Endodermal cell (in vitro differentiated cells): ENCODE measurements at regions not wholly inside any gene's neighbourhood (a gene's known extent, or its start where the extent isn't known, plus 50 kb on each side); places are given as distances from the start of the nearest gene placed in this dataset.

Source experiments
- DNase-seq: peaks from one replicate; pipeline ENCODE4 v3.0.0-alpha.2; 2017
- H3K27ac ChIP-seq: 2 replicates; pipeline ENCODE4 v1.5.1; 2013; ENCODE audit warnings: mild to moderate bottlenecking, low read depth, low read length, moderate library complexity
- H3K27me3 ChIP-seq: 2 replicates; pipeline ENCODE4 v1.6.1; 2013; ENCODE audit warnings: mild to moderate bottlenecking, low read length, moderate library complexity; ENCODE audit not compliant: insufficient read depth, control insufficient read depth, poor library complexity, severe bottlenecking
- H3K36me3 ChIP-seq: 2 replicates; pipeline ENCODE4 v1.7.0; 2013; ENCODE audit warnings: mild to moderate bottlenecking, low read length, moderate library complexity; ENCODE audit not compliant: control insufficient read depth, insufficient read depth
- H3K4me1 ChIP-seq: one replicate; pipeline ENCODE4 v1.7.0; 2013; ENCODE audit warnings: low read length; ENCODE audit not compliant: control insufficient read depth, insufficient read depth
- H3K4me3 ChIP-seq: 2 replicates; pipeline ENCODE4 v1.5.1; 2013; ENCODE audit warnings: mild to moderate bottlenecking, low read length, moderate library complexity
- H3K9ac ChIP-seq: 2 replicates; pipeline ENCODE4 v1.6.1; 2013; ENCODE audit warnings: mild to moderate bottlenecking, low read length, moderate library complexity; ENCODE audit not compliant: poor library complexity, severe bottlenecking; ENCODE audit errors: extremely low read depth
- H3K9me3 ChIP-seq: 2 replicates; pipeline ENCODE4 v1.6.1; 2013; ENCODE audit warnings: mild to moderate bottlenecking, low read length, moderate library complexity; ENCODE audit not compliant: control insufficient read depth
- H3K27ac Mint-ChIP-seq: 2 replicates; pipeline ENCODE4 v1.8.0; 2020; ENCODE audit warnings: mixed read lengths
- H3K27me3 Mint-ChIP-seq: 2 replicates; pipeline ENCODE4 v1.8.0; 2021; ENCODE audit warnings: mild to moderate bottlenecking, mixed read lengths; ENCODE audit not compliant: insufficient read depth
- H3K36me3 Mint-ChIP-seq: 2 replicates; pipeline ENCODE4 v1.8.0; 2020; ENCODE audit warnings: low read depth, mixed read lengths
- H3K4me1 Mint-ChIP-seq: 2 replicates; pipeline ENCODE4 v1.8.0; 2020; ENCODE audit warnings: mixed read lengths
- H3K4me3 Mint-ChIP-seq: 2 replicates; pipeline ENCODE4 v1.8.0; 2020; ENCODE audit warnings: mild to moderate bottlenecking, moderate library complexity, mixed read lengths
- H3K9me3 Mint-ChIP-seq: 2 replicates; pipeline ENCODE4 v1.8.0; 2020; ENCODE audit warnings: mild to moderate bottlenecking, mixed read lengths
- CTCF ChIP-seq: fragments of 200-600 bp; sonication (generic); conservative IDR thresholded peaks from 2 replicates; pipeline ENCODE4 v1.5.0; 2021; ENCODE audit warnings: antibody characterized with exemption, mild to moderate bottlenecking
- WGBS, 2 experiments: methylation state at CpG; one replicate each; pipeline versions ENCODE4 v1.1.5 to v1.1.7; 2013; ENCODE audit warnings: missing lambda C conversion rate in 2 of 2, mixed read lengths in 1 of 2; ENCODE audit not compliant: insufficient coverage in 1 of 2, insufficient read length in 1 of 2; 5-methylcytosine and 5-hydroxymethylcytosine counted together

DNA sequence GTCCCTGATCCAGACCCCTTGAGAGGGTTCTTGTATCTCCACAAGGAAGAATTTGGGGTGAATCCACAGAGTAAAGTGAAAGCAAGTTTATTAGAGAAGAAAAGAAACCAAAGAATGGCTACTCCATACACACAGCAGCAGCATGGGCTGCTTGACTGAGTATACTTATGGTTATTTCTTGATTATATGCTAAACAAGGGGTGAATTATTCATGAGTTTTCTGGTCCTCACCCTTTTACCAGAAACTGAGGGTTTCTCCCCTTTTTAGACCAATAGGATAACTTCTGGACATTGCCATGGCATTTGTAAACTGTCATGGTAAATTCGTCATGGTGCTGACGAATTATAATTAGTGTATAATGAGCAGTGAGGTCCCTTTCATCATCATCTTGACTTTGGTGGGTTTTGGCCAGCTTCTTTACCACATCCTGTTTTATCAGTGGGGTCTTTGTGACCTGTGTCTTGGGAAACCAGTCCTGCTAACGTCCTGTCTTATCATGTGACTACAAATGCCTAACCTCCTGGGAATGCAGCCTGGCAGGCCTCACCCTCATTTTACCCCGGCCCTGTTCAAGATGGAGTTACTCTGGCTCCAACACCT lies 121.9 kb downstream of the SPTSSA start:
- DNase-seq, result no peak
- peaks cover 28% of the 10 kb centered on the region for H3K27me3 Mint-ChIP-seq
- no peaks in the 10 kb centered on the region for H3K36me3 Mint-ChIP-seq
- H3K9me3 ChIP-seq, result peaks cover 16% of the 10 kb centered on the region
- H3K4me1 Mint-ChIP-seq, result peaks cover 3% of the 10 kb centered on the region
- no peak overlapping the region for H3K9ac ChIP-seq
- no peak for TF ChIP-seq CTCF
- H3K27me3 ChIP-seq, result peaks cover 28% of the 10 kb centered on the region
- peaks cover 44% of the 10 kb centered on the region for H3K9me3 Mint-ChIP-seq
- H3K27ac ChIP-seq, result no peak overlapping the region
- H3K27ac Mint-ChIP-seq, result no peak overlapping the region
- WGBS, 2 experiments, result 71 to 88% methylated on average over 1 to 4 of the region's 4 CpGs
- H3K4me1 ChIP-seq, result no peaks in the 10 kb centered on the region
- no peak overlapping the region for H3K4me3 Mint-ChIP-seq
- no peak overlapping the region for H3K4me3 ChIP-seq
- no peaks in the 10 kb centered on the region for H3K36me3 ChIP-seq

DNA sequence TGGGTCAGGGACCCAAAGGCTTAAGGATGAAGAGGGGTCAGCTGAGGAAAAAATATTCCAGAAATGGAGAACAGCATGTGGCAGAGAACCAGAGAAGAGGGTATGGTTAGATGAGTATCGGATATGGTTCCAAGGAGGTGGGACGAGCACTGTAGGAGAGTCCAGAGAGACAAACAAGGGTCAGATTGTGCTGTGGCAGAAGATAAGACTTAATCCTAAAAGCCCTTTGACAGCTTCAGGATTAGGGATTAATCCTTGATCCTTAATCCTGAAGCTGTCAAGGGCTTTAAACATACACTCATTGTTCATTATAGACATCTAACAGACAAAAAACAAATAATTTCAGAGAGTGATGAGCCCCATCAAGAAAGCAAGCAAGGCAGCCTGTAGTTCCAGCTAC lies 124.0 kb downstream of the SPTSSA start:
- Histone ChIP-seq H3K27me3 (peaks cover 35% of the 10 kb centered on the region), H3K9me3 (peaks cover 12% of the 10 kb centered on the region), H3K9ac (no peak overlapping the region), H3K36me3 (no peaks in the 10 kb centered on the region), H3K4me3 (no peak overlapping the region), H3K27ac (no peak overlapping the region), H3K4me1 (no peaks in the 10 kb centered on the region)
- Mint-ChIP-seq H3K27me3 (peaks cover 26% of the 10 kb centered on the region), H3K9me3 (peaks cover 25% of the 10 kb centered on the region), H3K4me3 (no peak overlapping the region), H3K4me1 (peaks cover 3% of the 10 kb centered on the region), H3K27ac (no peak overlapping the region), H3K36me3 (no peaks in the 10 kb centered on the region)
- 82 to 90% methylated on average over 2 of the region's 2 CpGs for WGBS, 2 experiments
- TF ChIP-seq CTCF, result no peak
- DNase-seq, result no peak

- Mint-ChIP-seq H3K27ac (no peak overlapping the region), H3K9me3 (peaks cover 11% of the 10 kb centered on the region), H3K4me1 (peaks cover 7% of the 10 kb centered on the region), H3K27me3 (peaks cover 25% of the 10 kb centered on the region), H3K36me3 (no peaks in the 10 kb centered on the region), H3K4me3 (no peak overlapping the region)
- no peaks in the 10 kb centered on the region for H3K9me3 ChIP-seq
- H3K9ac ChIP-seq, result no peak overlapping the region
- H3K27me3 ChIP-seq, result peaks cover 35% of the 10 kb centered on the region
- no peaks in the 10 kb centered on the region for H3K36me3 ChIP-seq
- H3K4me3 ChIP-seq, result no peak overlapping the region
- TF ChIP-seq CTCF, result no peak
- no peaks in the 10 kb centered on the region for H3K4me1 ChIP-seq
- no peak overlapping the region for H3K27ac ChIP-seq
- 88 to 100% methylated on average over 1 of the region's 1 CpG for WGBS, 2 experiments
- DNase-seq, result no peak
Observed at GRCh38 chr14:34336501-34336900, 125.5 kb downstream of the SPTSSA start.
